NCI-H2107 (cell line): ENCODE measurements at regions not wholly inside any gene's neighbourhood (a gene's known extent, or its start where the extent isn't known, plus 50 kb on each side); places are given as distances from the start of the nearest gene placed in this dataset.

ENCODE experiments used
- DNase-seq: peaks from one replicate; lab custom pipeline; 2025; lab: John Stamatoyannopoulos, UW

- DNase-seq = no peak
These were observed 266.1 kb upstream of the SIX2 start for GRCh38 chr2:45275242-45275805.

- DNase-seq = peak; percentile 7
These were observed 265.1 kb upstream of the SIX2 start for GRCh38 chr2:45274250-45274926.

- no peak for DNase-seq
These were observed 264.4 kb upstream of the SIX2 start for GRCh38 chr2:45273412-45274249.

GRCh38 chr2:45272549-45273265 is 263.5 kb upstream of the SIX2 start:
- no peak for DNase-seq

DNA sequence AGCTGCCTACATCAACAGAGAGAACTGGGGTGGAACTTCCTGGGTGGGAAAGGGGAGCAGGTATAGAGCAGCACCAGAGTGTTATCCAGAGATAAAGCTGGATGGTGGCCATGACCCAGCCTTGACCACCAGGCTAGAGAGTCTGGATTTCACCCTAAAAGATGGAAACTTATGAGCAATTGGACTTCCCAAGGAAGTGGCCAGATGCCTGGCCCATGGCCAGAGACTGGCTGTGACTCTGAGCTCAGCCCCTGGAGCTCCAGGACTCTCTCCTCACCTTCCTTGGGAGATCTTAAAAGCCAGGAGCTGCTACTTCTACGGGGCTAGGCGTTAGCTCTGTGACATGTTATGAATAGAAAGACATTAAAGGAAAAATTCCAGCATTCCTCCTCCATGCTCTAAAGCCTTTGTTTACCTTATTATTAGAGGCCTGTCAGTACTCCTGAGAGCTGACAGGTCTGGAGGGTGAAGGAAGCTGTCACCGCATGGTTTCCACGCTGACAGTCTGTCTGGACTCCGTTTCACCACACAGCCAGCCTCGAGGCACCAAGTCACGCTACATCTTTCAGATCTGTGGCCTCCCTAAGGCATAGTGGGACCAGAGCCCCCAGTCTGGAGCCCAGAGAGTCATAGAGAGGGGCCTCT is 260.0 kb upstream of the SIX2 start:
- DNase-seq = no peak

DNA sequence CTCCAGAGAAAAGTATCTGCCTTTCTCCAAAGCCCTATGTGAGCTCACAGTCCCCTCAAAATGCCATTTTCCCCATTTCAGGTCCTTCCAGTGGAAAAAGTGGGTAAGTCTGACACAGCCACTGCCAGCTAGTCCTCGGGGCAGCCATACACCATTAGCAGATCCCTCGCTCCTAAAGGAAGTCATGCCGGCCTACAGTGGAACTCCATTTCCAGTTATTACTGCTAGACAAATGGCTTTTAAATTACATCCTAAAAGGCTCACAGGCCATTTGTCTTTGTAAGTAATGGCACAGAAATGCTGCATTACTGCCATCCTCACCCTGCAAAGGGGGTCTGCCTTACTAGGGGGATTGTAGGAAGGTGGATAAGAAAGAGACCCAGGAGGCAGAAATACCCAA is 259.4 kb upstream of the SIX2 start:
- no peak for DNase-seq

DNA sequence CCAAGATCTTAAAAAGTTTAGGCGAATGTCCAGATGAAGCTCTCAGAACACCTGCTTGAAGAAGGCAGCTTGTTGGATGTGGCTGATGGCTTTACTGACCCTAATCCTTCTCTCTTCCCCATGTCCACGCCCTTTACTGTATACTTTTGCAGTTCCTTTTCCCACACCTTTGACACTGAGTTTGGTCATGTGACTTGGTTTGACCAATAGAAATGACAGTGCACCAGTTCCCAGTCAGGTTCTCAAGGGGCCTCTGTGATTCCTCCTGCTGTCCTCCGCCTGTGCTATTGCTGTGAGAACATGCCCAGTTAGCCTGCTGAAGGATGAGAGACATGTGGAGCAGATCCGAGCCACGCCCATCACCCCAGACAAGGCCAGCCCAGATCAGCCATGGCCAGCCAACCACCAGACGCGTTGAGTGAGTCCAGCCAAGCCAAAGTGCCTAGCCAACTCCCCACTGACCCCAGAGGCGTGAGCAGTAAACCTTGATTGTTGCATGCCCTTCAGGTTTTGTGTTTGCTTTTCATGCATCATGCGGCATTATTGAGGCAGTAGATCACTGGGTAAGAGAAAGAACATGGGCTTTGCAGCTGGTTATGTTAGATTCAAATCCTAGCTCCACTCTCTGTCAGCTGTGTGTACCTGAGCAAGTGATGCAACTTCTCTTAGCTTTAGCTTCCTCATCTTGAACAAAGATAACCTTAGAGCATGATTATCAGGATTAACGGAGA is 258.0 kb upstream of the SIX2 start:
- no peak for DNase-seq

DNA sequence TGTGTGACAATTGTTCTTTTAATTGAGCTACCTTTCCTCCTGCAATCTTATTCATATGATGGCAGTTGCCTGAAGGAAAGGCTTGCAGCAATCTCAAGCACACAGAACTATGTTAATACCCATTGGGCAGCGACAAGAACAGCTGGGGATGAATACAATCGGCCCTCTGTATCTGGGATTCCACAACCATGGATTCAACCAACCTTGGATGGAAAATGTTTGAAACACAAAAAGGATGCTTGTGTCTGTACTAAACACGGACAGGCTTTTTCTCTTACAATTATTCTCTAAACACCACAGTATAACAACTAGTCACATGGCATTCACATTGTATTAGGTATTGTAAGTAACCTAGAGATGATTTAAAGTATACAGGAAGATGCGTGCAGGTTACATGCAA is 256.1 kb upstream of the SIX2 start:
- no peak for DNase-seq

DNA sequence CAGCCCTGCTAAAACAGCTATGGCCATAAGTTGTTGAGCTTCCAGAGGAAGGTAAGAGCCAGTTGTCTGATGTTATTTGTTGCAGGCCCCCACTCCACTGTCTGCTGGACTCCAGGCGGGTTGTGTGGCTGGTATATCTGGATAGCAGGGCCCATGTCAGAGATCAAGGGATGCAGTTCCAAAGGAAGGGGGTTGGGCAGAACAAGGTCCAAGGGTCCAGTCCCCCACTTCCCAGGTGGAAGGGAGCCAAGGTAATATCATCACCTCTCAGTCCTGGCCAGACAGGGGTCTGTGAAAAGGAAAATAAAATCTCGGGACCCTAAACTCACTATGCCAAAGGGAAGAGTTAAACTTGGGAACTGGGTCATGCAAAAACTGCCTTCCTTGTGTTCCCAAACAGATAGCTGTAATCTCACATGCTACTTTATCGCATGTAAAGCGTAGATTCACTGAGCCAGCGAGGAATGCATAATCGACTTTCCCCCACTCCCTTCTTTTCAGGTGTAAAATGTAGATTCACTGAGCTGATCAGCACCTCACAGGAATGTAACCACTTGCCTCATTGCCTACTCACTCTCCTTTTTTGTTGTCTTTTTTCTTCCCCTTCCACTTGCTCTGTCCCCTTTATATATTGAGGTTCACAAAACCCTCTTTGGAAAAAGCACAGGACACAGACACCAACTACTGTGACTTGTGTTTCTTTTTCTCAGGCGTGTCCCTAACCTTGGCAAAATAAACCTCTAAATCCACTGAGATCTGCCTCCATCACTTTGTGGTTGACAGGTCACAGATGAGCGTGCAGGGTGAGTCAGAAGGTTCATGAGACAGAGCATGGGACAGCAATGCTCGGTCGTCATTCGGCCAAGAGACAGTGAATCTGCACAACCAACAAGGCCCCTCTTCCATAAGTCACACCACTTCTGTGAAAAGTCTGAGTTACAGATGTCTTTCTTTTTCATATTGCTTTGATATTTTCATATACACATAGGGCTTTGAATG is 255.3 kb upstream of the SIX2 start:
- DNase-seq = no peak

- no peak for DNase-seq
These were observed 253.9 kb upstream of the SIX2 start for GRCh38 chr2:45263147-45263546.

DNA sequence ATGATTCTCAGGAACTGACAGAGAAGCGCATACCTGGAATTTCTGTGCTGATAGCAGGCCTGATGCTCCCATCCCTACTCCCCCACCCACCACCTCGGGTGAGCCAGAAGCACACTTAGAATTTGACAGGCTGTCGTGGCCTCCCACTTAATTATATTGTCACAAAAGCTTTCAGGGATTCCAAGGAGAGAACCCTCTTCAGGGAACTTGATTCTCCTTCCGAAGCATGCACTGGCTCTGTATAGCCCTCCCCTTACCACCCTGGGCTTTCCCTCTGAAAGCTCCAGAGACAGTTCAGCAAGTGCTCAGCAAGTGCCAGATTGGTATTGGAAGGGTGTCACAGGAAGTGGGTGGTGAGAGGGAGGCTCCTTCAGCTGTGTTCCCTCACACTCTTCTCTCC is 252.5 kb upstream of the SIX2 start:
- no peak for DNase-seq

DNA sequence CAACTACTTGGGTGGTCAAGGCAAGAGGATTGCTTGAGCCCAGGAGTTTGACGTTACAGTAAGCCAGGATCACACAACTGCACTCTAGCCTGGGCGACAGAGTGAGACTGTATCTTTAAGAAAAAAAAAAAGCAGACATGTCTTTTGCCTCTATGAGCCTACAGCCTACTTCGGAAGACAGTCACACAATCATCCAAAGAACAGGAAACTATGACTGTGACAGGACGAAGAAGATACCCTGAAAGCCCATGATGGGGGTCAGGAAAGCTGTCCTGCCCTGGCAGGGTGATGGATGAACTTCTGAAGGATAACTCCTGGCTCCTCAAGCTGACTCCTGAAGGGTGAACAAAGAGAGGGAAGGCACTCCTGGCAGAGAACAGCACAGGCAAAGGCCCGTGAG is 251.7 kb upstream of the SIX2 start:
- DNase-seq = no peak

DNA sequence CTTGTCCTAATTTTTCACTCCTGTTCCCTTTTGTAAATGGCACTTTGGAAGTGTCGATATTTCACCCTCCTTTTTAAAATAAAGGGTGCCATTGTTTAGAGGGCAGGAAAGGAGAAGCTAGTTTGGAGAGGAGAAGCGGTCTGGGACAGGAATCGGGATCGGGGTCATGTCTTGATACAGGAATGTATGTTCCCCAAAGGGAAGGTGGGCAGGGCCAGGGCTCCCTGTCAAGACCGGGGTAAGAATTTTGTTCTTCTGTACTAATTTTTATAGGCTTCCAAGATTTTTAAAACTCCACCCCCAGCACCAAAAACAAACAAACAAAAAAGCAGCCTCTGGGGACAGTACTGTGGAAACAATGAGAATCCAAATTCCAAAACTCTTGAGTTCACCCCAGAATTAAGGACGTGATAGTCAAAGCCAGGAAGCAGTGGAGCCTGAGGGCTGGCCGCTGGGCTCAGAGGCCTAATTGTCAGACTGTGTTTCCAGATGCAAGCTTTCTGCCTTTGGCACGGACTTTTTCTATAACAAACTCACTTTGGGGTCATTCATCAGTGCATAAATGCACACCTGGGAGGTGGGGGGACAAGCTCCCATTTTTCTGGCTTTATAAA is 250.4 kb upstream of the SIX2 start:
- no peak for DNase-seq

DNA sequence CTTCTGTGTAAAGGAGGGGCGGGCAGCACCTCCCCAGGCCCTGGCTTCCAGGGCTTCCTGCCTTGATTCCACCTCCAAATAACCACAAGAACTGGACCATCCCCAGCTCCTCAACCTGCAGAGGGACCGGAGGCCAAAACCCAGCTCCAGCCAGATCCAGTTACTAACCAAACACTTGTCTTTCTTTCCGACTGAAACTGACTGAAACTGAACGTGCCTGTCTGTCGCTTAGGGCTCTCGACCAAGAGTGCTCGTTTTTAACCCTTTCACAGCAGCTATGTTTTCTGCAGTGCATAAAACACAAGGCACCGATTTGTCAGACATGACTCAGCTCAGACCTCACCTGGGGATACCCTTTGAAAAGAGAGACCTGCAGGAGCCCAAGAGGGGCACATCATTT is 249.9 kb upstream of the SIX2 start:
- DNase-seq = no peak

DNA sequence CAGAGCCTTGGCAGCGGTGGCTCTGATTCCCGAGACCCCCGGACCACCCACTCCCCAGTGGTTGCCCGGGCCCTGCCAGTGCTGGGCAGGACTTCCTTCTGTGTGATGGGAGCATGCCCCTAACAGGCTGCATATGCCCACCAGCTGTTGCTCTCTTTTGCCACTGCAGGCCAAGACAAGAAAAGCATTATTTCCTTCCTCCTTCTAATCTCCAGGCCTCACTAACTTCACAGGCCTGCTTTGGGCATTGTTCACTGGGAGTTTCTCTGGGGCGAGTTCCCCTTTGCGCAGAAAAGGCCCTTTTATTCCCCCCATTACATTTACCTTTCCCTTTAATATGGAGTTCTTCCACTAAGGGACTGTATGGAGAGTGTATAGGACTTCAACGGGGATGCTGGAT is 249.1 kb upstream of the SIX2 start:
- no peak for DNase-seq

DNA sequence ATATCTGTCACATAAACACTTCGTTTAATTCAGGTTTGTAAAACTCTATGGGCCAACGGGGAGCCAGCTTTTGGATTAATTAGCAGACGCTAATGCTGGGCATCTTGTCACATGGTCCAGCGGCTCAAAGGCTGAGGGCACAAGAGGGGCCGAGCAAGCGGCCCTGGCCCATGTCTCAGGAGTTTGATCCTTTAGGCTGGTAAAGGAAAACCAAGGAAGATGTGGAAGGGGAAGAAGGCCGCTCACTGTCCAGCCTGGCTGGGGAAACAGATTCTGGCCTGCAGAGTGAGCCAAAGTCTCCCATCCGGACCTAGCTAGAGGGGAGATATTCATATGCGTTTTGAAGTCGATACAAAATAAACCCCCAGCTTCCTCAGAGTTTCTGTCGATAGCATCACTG is 248.6 kb upstream of the SIX2 start:
- no peak for DNase-seq

DNA sequence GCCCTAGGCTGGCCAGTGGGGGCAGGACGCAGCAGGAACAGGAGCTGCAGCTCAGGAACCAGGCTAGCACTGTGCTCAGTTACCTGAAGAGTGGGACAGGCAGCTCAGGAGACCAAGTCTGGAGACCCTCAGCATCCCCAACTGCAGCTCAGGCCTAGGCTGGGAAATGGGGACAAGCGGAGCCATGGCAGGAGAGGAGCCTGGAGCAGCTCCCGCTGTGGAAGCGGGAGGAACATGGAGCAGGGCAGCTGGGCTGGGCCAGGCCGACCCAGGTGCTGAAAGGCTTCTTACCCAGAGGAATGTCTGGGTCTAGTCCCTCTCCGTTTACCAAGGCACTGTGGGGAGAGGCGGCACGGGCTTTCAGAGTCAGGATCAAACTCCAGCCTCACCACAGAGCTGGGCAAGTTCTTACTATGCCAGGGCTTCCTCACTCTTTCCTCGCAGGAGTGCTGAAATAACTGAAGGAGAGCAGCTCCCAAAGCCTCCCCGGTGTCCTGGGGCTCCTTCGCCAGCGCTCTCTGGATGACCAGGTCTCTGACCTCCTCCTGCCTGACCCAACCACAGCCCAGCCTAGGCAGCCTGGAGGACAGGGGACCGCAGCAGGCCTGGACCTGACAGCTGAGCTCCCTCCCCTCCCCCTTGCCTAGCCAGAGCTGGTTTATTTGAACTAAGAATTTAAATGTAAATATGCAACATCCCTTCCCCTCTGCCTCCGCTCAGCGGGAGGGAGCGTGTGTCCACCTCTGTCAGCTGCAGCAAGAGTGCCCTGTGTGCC is 247.8 kb upstream of the SIX2 start:
- DNase-seq = no peak

DNA sequence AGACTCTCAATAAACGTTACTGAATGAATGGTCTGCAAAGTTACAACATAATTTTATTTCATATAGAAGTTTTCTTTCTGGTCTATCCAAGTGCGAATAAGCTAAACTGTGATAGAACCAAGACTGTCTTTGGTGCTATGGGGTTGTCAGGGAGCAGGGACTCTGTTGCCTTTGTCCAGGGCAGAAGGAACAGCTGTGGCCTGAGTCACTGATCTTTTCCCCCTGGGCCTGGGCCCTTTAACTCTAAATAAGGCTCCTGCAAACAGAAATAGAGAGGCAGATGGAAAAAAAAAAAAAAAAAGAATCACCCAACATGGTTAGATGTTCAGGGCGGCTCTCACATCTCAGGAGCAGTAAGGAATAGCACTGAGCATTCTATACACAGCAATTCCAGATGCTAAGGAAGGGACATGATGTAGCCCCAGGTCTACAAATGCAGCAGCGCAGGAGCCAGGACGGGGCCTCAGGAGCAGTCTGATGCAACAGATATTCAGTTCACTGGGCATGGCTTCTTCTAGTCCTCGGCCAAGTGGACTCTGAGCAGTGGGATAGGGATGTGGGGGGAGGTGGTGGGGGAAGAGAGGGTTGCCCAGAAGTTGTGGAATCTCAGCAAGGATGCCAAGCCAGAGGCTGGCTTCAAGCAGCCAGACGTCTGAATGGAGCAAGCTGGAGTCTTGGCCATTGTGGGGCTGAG is 247.1 kb upstream of the SIX2 start:
- DNase-seq = no peak
